ENCODE measurements at regions not wholly inside any gene's neighbourhood (a gene's known extent, or its start where the extent isn't known, plus 50 kb on each side); places are given as distances from the start of the nearest gene placed in this dataset.
A peak's percentile ranks its signal among the peaks of the same experiment; 100 is the strongest.

GRCh38 chr13:40095695-40096356 lies 440.4 kb downstream of the COG6 start:
- Histone ChIP-seq H3K79me2 (ENCODE audit: control insufficient read depth, insufficient read depth, low read length, unreplicated experiment) (no peaks in the 10 kb centered on the region), H3K4me1 (ENCODE audit: control insufficient read depth, insufficient read depth, low read length, unreplicated experiment) (no peaks in the 10 kb centered on the region), H3K27me3 (ENCODE audit: insufficient read depth, low read length) (no peaks in the 10 kb centered on the region), H3K36me3 (ENCODE audit: insufficient read depth, low read length) (no peaks in the 10 kb centered on the region), H3K4me3 (ENCODE audit: low read depth, low read length) (no peak overlapping the region), H2AFZ (ENCODE audit: low read length, unreplicated experiment) (no peak overlapping the region), H3K27ac (ENCODE audit: low read depth, low read length) (no peak overlapping the region)

DNA sequence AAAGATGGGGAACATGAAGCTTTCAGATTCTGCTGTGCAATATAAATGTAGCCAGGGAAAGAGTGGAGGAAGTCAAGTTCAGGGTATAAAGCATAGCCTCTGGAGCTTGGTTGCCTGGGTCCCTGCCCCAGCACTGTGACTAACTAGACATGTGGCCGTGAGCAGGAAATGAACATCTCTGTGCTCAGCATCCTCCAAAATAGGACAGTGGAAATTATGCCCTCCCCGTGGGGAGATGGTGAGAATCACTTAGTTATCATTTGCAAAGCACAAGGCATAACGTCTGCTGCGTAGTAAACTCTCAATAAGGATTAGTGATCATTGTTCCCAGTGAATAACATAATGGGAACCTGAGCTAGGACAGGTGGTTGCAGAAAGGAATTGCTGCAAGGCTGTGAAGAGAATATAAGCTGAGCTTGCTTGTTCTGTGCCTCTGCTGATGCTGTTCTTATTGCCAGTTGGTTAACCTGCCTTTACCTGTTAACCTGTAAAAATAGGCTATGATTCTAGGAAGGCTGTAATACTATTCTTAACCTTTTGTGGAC lies 441.0 kb downstream of the COG6 start:
- Histone ChIP-seq H3K27me3 (ENCODE audit: insufficient read depth, low read length) (no peaks in the 10 kb centered on the region), H3K27ac (ENCODE audit: low read depth, low read length) (no peak overlapping the region), H2AFZ (ENCODE audit: low read length, unreplicated experiment) (no peak overlapping the region), H3K36me3 (ENCODE audit: insufficient read depth, low read length) (no peaks in the 10 kb centered on the region), H3K4me3 (ENCODE audit: low read depth, low read length) (no peak overlapping the region), H3K79me2 (ENCODE audit: control insufficient read depth, insufficient read depth, low read length, unreplicated experiment) (no peaks in the 10 kb centered on the region), H3K4me1 (ENCODE audit: control insufficient read depth, insufficient read depth, low read length, unreplicated experiment) (no peaks in the 10 kb centered on the region)

GRCh38 chr13:40098246-40098645 lies 442.8 kb downstream of the COG6 start:
- Histone ChIP-seq H2AFZ (ENCODE audit: low read length, unreplicated experiment) (no peak overlapping the region), H3K79me2 (ENCODE audit: control insufficient read depth, insufficient read depth, low read length, unreplicated experiment) (no peaks in the 10 kb centered on the region)

DNA sequence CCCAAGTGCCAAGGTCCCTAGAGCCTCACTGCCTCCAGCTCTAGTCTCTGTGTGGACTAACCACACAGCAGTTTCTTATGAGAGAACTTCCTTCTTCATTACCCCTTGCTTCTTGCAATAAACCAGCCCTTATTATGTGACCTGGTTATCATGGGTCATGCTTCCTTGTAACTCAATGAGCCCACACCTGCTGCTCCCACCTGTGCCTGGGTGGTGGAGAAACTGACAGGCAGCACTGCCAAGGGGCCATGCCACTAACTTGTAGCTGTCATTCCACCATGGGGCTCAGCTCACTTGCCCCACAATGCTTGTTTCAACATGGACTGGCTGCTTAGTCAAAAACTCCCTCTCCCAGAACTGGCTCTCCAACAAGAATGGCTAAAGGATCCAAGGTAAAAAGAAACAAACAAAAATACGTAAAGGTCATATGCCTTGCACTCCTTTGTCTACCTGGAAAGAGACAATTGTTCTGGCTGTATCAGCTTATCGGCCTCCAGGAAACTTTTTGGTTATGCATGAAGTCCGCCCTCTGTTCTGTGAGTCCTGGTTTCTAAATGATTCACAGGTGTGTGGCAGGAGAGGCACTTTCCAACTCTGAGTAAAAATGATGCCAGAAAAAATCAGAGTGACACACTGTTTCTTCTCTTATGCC lies 446.4 kb downstream of the COG6 start:
- H3K4me3 ChIP-seq (ENCODE audit: low read depth, low read length): no peak overlapping the region
- H3K27me3 ChIP-seq (ENCODE audit: insufficient read depth, low read length): no peaks in the 10 kb centered on the region
- H3K79me2 ChIP-seq (ENCODE audit: control insufficient read depth, insufficient read depth, low read length, unreplicated experiment): no peaks in the 10 kb centered on the region
- peaks cover 16% of the 10 kb centered on the region for H3K4me1 ChIP-seq (ENCODE audit: control insufficient read depth, insufficient read depth, low read length, unreplicated experiment)
- H3K27ac ChIP-seq (ENCODE audit: low read depth, low read length): peak overlapping the region; percentile 77
- H2AFZ ChIP-seq (ENCODE audit: low read length, unreplicated experiment): no peak overlapping the region
- H3K36me3 ChIP-seq (ENCODE audit: insufficient read depth, low read length): no peaks in the 10 kb centered on the region

More at GRCh38 chr13:40098246-40098645, 442.8 kb downstream of the COG6 start:
- Histone ChIP-seq H3K36me3 (ENCODE audit: insufficient read depth, low read length) (no peaks in the 10 kb centered on the region), H3K4me3 (ENCODE audit: low read depth, low read length) (no peak overlapping the region), H3K27me3 (ENCODE audit: insufficient read depth, low read length) (no peaks in the 10 kb centered on the region), H3K4me1 (ENCODE audit: control insufficient read depth, insufficient read depth, low read length, unreplicated experiment) (peaks cover 15% of the 10 kb centered on the region), H3K27ac (ENCODE audit: low read depth, low read length) (no peak overlapping the region)

- Histone ChIP-seq H2AFZ (ENCODE audit: low read length, unreplicated experiment) (peak overlapping the region; percentile 72), H3K27ac (ENCODE audit: low read depth, low read length) (peak overlapping the region; percentile 77), H3K36me3 (ENCODE audit: insufficient read depth, low read length) (no peaks in the 10 kb centered on the region), H3K79me2 (ENCODE audit: control insufficient read depth, insufficient read depth, low read length, unreplicated experiment) (no peaks in the 10 kb centered on the region), H3K4me3 (ENCODE audit: low read depth, low read length) (peak overlapping the region; percentile 29; the same call in 1 of the 2 replicates), H3K4me1 (ENCODE audit: control insufficient read depth, insufficient read depth, low read length, unreplicated experiment) (peaks cover 16% of the 10 kb centered on the region), H3K27me3 (ENCODE audit: insufficient read depth, low read length) (no peaks in the 10 kb centered on the region)
Observed at GRCh38 chr13:40102360-40102727, 446.9 kb downstream of the COG6 start.

DNA sequence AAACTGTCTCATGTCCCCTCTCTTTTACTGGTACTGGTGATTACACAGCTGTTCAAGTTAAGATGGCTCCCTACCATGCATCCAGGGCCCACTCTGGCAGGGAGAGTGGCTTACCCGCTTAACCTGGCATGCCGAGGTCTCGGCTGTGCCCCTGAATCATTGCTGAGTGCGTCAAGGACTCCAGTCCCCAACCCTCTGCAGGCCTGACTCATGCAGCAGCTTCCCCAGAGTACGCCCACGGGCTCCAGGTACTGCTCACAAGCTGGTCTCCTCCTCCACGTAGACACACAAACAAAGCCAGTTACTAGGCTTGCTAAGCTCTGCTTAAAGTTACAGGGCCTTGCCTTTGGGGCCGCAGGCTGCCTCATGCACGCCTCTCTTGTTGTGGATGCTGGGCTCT lies 447.4 kb downstream of the COG6 start:
- H3K36me3 ChIP-seq (ENCODE audit: insufficient read depth, low read length): no peaks in the 10 kb centered on the region
- H3K27me3 ChIP-seq (ENCODE audit: insufficient read depth, low read length): no peaks in the 10 kb centered on the region
- H3K79me2 ChIP-seq (ENCODE audit: control insufficient read depth, insufficient read depth, low read length, unreplicated experiment): no peaks in the 10 kb centered on the region
- H3K4me3 ChIP-seq (ENCODE audit: low read depth, low read length): peak overlapping the region; percentile 29; the same call in 1 of the 2 replicates
- peaks cover 16% of the 10 kb centered on the region for H3K4me1 ChIP-seq (ENCODE audit: control insufficient read depth, insufficient read depth, low read length, unreplicated experiment)
- peak overlapping the region; percentile 77 for H3K27ac ChIP-seq (ENCODE audit: low read depth, low read length)
- peak overlapping the region; percentile 72 for H2AFZ ChIP-seq (ENCODE audit: low read length, unreplicated experiment)

GRCh38 chr13:40103864-40104263 lies 448.4 kb downstream of the COG6 start:
- H3K36me3 ChIP-seq (ENCODE audit: insufficient read depth, low read length): no peaks in the 10 kb centered on the region
- no peaks in the 10 kb centered on the region for H3K79me2 ChIP-seq (ENCODE audit: control insufficient read depth, insufficient read depth, low read length, unreplicated experiment)
- no peak overlapping the region for H2AFZ ChIP-seq (ENCODE audit: low read length, unreplicated experiment)
- H3K4me3 ChIP-seq (ENCODE audit: low read depth, low read length): no peak overlapping the region
- no peaks in the 10 kb centered on the region for H3K27me3 ChIP-seq (ENCODE audit: insufficient read depth, low read length)
- H3K27ac ChIP-seq (ENCODE audit: low read depth, low read length): peak overlapping the region; percentile 77
- H3K4me1 ChIP-seq (ENCODE audit: control insufficient read depth, insufficient read depth, low read length, unreplicated experiment): peaks cover 18% of the 10 kb centered on the region

GRCh38 chr13:40105231-40105630 lies 449.8 kb downstream of the COG6 start:
- Histone ChIP-seq H3K79me2 (ENCODE audit: control insufficient read depth, insufficient read depth, low read length, unreplicated experiment) (no peaks in the 10 kb centered on the region), H2AFZ (ENCODE audit: low read length, unreplicated experiment) (no peak overlapping the region), H3K4me3 (ENCODE audit: low read depth, low read length) (no peak overlapping the region), H3K27ac (ENCODE audit: low read depth, low read length) (no peak overlapping the region), H3K27me3 (ENCODE audit: insufficient read depth, low read length) (no peaks in the 10 kb centered on the region), H3K4me1 (ENCODE audit: control insufficient read depth, insufficient read depth, low read length, unreplicated experiment) (peaks cover 29% of the 10 kb centered on the region), H3K36me3 (ENCODE audit: insufficient read depth, low read length) (no peaks in the 10 kb centered on the region)

DNA sequence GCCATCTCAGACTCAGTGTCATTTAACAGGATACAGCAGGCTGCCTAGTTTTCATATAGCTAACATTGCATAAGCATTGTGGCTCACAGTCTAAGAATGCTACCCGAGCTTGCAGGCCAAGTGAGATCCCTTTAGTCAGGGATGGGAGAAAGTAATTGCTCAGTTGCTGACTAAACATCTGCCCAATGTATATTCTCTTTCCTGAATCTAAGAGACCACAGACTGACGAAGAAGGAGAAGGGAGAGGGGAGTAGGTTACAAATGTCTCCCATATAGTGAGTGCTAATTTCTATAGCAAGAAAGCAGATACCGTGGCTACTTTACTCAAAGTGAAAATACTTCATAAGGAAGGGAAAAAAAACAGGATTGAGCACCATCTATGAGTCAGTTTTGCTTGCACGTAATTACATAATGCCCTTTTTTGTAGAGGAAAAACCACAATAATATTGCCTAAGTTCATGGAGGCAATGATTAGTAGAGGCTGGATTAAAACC lies 453.9 kb downstream of the COG6 start:
- Histone ChIP-seq H3K27me3 (ENCODE audit: insufficient read depth, low read length) (no peaks in the 10 kb centered on the region), H3K79me2 (ENCODE audit: control insufficient read depth, insufficient read depth, low read length, unreplicated experiment) (no peaks in the 10 kb centered on the region), H3K36me3 (ENCODE audit: insufficient read depth, low read length) (no peaks in the 10 kb centered on the region), H3K4me1 (ENCODE audit: control insufficient read depth, insufficient read depth, low read length, unreplicated experiment) (peaks cover 26% of the 10 kb centered on the region), H3K4me3 (ENCODE audit: low read depth, low read length) (peak overlapping the region; percentile 58), H3K27ac (ENCODE audit: low read depth, low read length) (peak overlapping the region; percentile 94), H2AFZ (ENCODE audit: low read length, unreplicated experiment) (peak overlapping the region; percentile 33)

DNA sequence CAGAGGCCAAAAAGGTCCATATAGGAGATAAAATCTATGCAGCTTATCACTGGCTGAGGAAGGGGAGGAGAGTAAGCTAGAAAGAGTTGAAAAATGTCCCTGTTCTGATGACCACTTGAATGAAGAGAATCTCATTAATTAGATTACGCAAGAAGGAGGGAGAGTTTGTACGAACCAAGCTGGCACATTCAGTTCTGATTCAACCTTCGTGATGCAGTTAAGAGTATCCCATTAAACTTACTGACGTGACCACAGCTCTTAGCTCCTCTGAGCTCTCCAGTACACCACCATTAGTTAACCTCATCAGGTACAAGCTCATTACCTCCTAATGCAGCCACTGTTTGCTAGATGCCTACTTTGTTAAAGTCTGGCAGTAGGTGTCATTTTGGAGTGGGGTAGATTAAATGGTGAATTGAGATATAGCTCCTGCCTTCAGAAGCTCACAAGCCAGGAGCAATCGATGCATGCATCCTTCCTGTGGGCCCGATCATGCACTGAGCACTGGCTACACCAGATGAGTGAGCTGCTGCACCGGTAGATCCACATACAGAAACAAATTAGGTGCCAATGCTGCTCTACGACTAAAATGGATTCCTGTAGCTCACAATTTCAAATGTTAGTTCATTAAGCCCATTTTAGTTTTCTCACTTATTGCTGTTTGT lies 458.3 kb downstream of the COG6 start:
- peak overlapping the region; percentile 95 for H3K27ac ChIP-seq (ENCODE audit: low read depth, low read length)
- H3K27me3 ChIP-seq (ENCODE audit: insufficient read depth, low read length): no peaks in the 10 kb centered on the region
- no peak overlapping the region for H3K4me3 ChIP-seq (ENCODE audit: low read depth, low read length)
- H3K36me3 ChIP-seq (ENCODE audit: insufficient read depth, low read length): no peaks in the 10 kb centered on the region
- H3K4me1 ChIP-seq (ENCODE audit: control insufficient read depth, insufficient read depth, low read length, unreplicated experiment): peaks cover 49% of the 10 kb centered on the region
- H3K79me2 ChIP-seq (ENCODE audit: control insufficient read depth, insufficient read depth, low read length, unreplicated experiment): no peaks in the 10 kb centered on the region
- no peak overlapping the region for H2AFZ ChIP-seq (ENCODE audit: low read length, unreplicated experiment)
